GM21367 (cell line): ENCODE measurements at regions not wholly inside any gene's neighbourhood (a gene's known extent, or its start where the extent isn't known, plus 50 kb on each side); places are given as distances from the start of the nearest gene placed in this dataset.

ENCODE experiments used
- ATAC-seq: cut with Tn5 transposase; IDR thresholded peaks from one replicate; pipeline ENCODE4 v1.9.1; 2021; ENCODE audit not compliant: unreplicated experiment

GRCh38 chr16:55263271-55264250, 60.4 kb upstream of the IRX6 start:
- no peak for ATAC-seq

- ATAC-seq, result no peak
These were observed 59.1 kb upstream of the IRX6 start for GRCh38 chr16:55264949-55265348.

- ATAC-seq, result no peak
These were observed 58.1 kb upstream of the IRX6 start for GRCh38 chr16:55265926-55266325.

DNA sequence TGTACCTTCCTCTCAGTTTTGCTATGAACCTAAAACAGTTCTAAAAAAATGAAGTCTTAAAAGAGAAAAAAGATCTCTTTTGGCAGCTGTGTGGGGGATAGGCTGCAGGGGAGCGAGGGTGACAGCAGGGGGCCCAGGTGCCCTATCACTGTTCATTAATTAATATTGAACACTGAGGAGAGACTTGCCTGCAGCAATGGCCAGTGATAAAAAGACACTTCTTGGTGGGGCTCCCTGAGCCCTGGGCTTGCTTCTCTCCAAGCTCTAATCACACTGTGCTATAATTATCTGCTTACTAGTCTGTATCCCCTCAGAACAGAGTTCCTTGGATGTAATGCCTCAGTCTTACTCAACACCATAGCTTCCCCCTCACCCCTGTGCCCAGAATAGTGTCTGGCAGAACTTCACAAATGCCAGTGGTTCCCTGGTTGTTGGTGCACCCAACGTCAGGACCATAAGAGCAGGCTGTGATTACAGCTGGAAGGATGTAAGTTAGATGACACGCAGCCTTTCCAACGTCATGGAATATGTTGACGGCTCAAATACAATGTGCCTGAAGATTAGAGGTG, 52.0 kb upstream of the IRX6 start:
- no peak for ATAC-seq

DNA sequence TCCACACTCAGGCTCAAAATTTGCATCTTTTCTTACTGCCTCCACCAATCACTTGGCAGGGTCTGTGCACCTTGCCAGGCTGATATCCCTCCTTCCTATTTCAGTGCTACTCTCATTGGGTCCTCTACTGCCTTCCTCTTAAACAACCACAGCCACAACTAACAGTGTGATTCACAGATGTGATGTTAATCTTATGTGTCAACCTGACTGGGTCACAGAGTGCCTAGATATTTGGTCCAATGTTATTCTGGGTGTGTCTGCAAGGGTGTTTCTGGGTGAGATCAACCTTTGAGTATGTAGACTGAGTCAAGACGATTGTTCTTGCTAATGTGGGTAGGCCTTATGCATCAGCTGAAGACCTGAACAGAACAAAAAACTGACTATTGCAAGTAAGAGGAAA, 51.3 kb upstream of the IRX6 start:
- no peak for ATAC-seq

DNA sequence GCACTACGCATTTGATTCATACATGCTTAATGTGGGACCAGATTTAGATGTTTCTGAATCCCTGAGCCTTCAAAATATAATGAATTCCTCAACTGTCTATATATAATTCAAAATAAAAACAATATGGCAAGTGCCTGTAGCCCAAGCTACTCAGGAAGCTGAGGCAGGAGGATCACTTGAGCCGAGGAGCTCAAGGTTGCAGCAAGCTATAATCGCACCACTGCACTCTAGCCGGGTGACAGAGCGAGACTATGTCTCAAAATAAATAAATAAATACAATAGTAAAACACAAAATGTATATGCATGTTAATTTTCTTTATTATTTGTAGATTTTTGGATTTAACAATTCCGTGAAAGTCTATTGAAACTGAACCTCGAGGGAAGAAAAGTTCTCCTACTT, 50.6 kb upstream of the IRX6 start:
- ATAC-seq, result no peak

DNA sequence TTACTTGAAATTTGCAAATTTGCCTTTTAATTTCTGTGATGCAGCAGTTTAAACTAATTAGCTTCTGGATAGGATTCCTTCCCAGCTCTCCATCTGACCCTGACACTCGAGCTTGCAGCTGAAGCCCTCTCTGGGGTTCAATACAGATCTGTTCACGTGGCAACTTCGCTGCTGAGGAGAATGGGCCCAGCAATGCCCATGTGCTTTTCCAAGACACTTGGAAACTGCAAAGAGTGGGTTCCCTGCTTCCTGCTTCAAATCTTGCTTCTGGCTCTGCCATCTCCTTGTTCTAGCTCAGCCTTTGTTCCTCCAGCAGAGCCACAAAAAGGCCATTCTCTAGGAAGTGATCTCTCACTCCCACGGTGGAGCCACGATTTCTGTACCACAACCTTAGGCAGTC, 50.0 kb upstream of the IRX6 start:
- ATAC-seq, result no peak
